GM12874 (cell line): ENCODE measurements at regions not wholly inside any gene's neighbourhood (a gene's known extent, or its start where the extent isn't known, plus 50 kb on each side); places are given as distances from the start of the nearest gene placed in this dataset.

Experiments
- TF ChIP-seq, protein P1 (sequence below): IDR thresholded peaks from 2 replicates; pipeline ENCODE4 v1.5.1; 2011; ENCODE audit warnings: low read depth, mild to moderate bottlenecking, control low read depth, low read length, moderate library complexity; ENCODE audit not compliant: insufficient read depth

DNA sequence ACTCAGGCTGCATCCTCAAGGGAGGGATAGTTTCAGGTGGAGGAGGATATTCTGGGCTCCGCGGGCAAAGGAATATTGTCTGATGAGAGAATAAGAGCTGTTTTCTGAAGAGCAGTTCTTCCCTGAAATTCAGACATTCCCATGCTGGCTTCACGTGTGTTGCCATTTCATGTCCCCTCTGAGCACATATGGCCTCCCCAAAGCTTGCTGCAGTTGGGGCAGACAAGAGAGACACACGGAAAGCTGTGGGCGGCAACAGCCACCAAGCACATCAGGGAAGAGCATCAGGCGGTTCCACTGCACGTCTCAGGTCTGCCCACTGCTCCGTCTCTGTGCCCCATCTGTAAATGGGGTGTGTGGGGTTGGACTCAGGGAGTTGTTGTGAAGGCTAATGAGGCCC, 247.5 kb upstream of the TSHZ3 start:
- TF ChIP-seq, protein P1, sequence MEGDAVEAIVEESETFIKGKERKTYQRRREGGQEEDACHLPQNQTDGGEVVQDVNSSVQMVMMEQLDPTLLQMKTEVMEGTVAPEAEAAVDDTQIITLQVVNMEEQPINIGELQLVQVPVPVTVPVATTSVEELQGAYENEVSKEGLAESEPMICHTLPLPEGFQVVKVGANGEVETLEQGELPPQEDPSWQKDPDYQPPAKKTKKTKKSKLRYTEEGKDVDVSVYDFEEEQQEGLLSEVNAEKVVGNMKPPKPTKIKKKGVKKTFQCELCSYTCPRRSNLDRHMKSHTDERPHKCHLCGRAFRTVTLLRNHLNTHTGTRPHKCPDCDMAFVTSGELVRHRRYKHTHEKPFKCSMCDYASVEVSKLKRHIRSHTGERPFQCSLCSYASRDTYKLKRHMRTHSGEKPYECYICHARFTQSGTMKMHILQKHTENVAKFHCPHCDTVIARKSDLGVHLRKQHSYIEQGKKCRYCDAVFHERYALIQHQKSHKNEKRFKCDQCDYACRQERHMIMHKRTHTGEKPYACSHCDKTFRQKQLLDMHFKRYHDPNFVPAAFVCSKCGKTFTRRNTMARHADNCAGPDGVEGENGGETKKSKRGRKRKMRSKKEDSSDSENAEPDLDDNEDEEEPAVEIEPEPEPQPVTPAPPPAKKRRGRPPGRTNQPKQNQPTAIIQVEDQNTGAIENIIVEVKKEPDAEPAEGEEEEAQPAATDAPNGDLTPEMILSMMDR = no peak

DNA sequence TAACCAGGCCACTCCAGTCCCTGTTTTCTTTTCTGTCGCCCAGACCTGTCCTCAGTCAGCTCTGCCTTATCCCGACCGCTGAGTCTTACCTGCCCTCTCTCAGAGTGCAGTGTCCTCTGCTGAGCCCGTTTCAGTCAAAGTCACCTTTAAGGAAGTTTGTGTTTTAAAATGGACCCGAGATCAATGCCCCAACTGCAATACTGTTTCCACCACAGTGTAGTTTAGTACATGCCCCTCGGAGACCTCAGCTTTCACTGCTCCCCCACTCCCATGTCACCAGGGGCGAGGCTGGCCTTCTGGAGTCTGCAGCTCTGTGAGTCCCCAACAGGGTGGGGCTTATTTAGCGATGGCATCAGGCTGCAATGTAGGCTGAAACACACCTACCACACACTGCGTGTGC, 248.4 kb upstream of the TSHZ3 start:
- TF ChIP-seq, protein P1 = no peak

DNA sequence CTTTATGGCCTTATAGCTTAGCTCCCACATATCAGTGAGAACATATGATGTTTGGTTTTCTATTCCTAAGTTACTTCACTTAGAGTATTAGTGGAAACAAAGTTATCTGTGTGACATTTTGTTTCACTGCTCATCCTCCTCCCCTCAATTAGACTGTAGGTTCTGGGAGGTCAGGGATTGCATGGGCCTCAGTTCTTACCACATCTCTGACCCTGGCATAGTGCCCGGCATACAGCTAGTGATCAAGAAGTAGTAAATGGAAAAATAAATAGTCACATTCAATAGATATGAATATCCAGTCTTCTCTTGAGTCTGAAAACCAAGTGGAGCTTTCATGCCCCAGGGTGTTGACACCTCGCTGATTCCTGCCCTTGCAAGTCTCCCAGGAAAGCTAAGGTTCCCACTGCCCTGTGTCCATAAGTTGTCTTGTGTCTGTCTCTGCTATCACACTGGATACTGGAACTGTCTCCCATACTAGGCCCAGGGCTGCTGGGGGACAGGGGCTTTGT, 249.5 kb upstream of the TSHZ3 start:
- TF ChIP-seq, protein P1 = no peak

DNA sequence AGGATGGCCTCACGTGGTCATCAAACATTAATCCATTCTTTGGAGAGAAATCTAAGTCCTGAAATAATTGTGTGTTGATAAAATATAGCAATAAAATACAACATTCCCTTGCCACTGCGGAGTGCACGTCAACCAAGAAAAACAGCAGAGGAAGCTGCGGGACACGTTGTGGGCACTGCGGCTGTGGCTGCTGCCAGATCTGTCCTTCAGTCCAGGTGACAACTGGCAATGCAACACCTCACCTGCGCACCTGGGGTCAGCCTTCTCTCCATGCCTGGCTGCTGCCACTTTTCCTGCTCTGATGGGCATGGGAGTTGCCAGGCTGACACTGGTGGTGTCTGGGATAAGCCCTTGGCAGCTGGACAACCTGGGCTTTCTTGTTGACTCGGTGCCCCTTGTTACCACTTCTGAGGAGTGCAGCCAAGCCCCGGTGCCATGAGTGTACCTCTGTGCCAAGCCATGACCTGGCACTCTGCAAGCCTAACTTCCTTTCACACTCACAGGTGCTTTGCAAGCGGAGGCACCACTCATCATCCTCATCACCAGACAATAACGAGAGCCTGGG, 251.6 kb upstream of the TSHZ3 start:
- TF ChIP-seq, protein P1 = no peak

DNA sequence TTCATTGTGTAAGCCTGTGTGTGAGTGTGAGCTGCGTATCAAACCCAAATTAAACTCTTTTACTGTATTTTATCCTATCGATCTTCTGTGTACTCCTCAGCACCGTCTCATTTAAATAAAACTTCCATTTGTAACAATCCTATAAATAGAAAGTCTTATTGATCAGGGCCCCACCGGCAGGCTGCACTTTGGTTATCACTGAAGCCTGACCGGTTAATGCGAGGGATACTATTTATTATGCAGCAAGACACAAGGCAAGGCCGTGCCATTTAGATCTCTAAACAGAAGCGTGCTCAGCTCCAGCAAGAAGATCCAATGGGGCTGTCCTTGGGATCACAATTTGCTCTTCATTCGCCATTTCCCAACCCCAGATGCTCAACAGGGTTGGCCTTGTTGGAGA, 252.6 kb upstream of the TSHZ3 start:
- TF ChIP-seq, protein P1 = no peak

DNA sequence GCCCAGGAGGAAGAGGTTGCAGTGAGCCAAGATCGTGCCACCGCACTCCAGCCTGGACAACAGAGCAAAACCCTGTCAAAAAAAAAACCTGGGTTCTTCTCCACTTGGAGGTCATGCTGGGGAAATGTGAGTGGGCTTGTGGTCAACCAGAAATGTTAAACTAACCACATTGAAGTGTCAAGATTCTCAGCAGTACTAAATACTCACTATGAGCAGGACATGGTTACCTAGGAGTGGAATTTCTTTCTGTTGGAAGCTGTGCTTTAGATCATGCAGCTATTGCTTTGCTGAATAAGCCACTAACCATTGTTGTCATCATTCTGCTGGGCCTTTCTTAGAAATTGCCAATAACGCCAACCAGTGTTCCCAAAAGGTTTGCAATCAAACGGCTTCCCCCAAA, 253.3 kb upstream of the TSHZ3 start:
- TF ChIP-seq, protein P1 = no peak

DNA sequence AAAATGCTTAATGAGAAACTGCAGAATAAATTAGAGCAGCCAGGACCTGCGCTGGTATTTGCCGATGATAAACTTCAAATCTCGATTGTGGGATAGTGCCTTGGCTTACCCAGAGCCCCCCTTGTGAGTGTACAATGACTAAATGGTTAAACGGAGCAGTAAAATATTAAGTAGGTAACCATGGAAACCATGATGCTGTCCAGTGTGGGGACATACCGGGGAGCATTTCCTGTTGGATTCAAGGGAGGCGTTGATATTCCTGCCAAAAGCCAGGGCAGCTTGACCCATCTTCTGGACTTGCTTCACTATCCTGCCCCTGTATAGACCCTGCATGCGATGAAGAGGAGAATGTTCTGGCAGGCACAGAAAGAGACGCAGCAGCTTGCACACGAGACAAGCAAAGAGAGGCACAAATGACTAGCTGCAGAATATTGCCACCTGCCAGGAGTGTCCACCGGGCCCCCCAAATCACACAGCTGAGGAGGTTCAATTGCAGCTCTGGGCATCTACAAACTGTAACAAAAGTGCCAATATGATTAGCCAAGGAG, 255.3 kb upstream of the TSHZ3 start:
- TF ChIP-seq, protein P1 = no peak
